HL-60 (cell line): ENCODE measurements at regions not wholly inside any gene's neighbourhood (a gene's known extent, or its start where the extent isn't known, plus 50 kb on each side); places are given as distances from the start of the nearest gene placed in this dataset.

Source experiments
- DNase-seq, 2 experiments: peaks; one replicate each; pipeline ENCODE4 v3.0.0-alpha.2; 2010 to 2020; ENCODE audit warnings: low read depth in 1 of 2, low spot score in 1 of 2
- H3K27ac ChIP-seq: fragments of 250-450 bp; sonication (Bioruptor Pico); replicated peaks from 2 replicates; pipeline ENCODE4 v1.5.1; 2020; ENCODE audit warnings: mild to moderate bottlenecking, moderate library complexity
- H3K27me3 ChIP-seq: fragments of 250-450 bp; sonication (Bioruptor Pico); 2 replicates; pipeline ENCODE4 v1.5.1; 2021; ENCODE audit warnings: mild to moderate bottlenecking, moderate library complexity; ENCODE audit not compliant: insufficient read depth, poor library complexity, severe bottlenecking
- H3K4me3 ChIP-seq: replicated peaks from 2 replicates; pipeline ENCODE4 v1.5.1; 2011; ENCODE audit warnings: mild to moderate bottlenecking, control low read depth, low read length; ENCODE audit not compliant: insufficient read depth
- GABPA ChIP-seq: IDR thresholded peaks from 2 replicates; pipeline ENCODE4 v1.6.1; 2012; ENCODE audit warnings: low read depth
- POLR2AphosphoS5 ChIP-seq: IDR thresholded peaks from 2 replicates; pipeline ENCODE4 v1.6.1; 2012; ENCODE audit warnings: low read depth
- SPI1 ChIP-seq: IDR thresholded peaks from 2 replicates; pipeline ENCODE4 v1.6.1; 2012; ENCODE audit warnings: low read depth, mild to moderate bottlenecking, borderline replicate concordance
- TF ChIP-seq, protein P1 (sequence below): IDR thresholded peaks from one replicate; pipeline ENCODE4 v1.5.1; 2011; ENCODE audit warnings: low read length, control low read depth, inconsistent platforms; ENCODE audit not compliant: insufficient read depth
- TF ChIP-seq, protein P2 (sequence below): IDR thresholded peaks from 2 replicates; pipeline ENCODE4 v1.6.1; 2012; ENCODE audit warnings: low read depth; ENCODE audit not compliant: insufficient replicate concordance

DNA sequence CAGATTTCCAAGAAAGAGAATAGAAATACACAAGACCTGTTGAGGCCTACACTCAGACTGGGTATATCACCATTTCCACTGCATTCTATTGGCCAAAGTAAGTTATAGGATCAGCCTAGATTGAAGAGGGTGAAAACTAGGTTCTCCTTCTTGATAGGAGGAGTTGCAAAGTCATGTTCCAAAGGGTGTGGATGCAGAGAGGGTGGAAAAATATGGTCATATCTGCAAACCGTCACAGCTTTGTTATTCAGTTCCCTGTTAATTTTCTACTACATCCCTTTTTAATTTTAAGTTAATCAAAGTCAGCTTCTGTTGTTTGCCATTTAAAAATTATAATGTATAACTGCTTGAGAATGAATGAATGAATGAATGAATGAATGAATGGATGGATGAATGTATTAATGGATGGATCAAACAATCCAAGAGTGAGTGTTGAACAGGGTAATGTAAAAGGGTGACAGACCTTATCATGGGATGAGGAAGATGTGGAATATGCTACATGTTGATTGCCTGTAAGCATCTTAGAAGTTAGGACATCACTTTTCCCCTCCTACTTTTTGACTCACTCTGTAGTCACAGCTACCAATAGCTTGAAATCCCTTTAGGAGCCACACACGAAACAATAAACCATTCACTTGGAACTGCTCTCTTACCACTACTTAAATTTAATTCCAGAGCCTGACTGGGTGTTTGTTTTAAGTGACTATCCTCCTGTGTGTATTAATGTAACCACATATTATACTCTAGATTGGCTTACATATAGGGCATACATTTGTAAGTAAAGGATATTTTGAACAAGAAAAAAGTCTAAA, 121.5 kb downstream of the CCDC34 start:
- TF ChIP-seq POLR2AphosphoS5: no peak
- TF ChIP-seq GABPA: no peak
- TF ChIP-seq, protein P1, sequence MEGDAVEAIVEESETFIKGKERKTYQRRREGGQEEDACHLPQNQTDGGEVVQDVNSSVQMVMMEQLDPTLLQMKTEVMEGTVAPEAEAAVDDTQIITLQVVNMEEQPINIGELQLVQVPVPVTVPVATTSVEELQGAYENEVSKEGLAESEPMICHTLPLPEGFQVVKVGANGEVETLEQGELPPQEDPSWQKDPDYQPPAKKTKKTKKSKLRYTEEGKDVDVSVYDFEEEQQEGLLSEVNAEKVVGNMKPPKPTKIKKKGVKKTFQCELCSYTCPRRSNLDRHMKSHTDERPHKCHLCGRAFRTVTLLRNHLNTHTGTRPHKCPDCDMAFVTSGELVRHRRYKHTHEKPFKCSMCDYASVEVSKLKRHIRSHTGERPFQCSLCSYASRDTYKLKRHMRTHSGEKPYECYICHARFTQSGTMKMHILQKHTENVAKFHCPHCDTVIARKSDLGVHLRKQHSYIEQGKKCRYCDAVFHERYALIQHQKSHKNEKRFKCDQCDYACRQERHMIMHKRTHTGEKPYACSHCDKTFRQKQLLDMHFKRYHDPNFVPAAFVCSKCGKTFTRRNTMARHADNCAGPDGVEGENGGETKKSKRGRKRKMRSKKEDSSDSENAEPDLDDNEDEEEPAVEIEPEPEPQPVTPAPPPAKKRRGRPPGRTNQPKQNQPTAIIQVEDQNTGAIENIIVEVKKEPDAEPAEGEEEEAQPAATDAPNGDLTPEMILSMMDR: no peak
- TF ChIP-seq, protein P2, sequence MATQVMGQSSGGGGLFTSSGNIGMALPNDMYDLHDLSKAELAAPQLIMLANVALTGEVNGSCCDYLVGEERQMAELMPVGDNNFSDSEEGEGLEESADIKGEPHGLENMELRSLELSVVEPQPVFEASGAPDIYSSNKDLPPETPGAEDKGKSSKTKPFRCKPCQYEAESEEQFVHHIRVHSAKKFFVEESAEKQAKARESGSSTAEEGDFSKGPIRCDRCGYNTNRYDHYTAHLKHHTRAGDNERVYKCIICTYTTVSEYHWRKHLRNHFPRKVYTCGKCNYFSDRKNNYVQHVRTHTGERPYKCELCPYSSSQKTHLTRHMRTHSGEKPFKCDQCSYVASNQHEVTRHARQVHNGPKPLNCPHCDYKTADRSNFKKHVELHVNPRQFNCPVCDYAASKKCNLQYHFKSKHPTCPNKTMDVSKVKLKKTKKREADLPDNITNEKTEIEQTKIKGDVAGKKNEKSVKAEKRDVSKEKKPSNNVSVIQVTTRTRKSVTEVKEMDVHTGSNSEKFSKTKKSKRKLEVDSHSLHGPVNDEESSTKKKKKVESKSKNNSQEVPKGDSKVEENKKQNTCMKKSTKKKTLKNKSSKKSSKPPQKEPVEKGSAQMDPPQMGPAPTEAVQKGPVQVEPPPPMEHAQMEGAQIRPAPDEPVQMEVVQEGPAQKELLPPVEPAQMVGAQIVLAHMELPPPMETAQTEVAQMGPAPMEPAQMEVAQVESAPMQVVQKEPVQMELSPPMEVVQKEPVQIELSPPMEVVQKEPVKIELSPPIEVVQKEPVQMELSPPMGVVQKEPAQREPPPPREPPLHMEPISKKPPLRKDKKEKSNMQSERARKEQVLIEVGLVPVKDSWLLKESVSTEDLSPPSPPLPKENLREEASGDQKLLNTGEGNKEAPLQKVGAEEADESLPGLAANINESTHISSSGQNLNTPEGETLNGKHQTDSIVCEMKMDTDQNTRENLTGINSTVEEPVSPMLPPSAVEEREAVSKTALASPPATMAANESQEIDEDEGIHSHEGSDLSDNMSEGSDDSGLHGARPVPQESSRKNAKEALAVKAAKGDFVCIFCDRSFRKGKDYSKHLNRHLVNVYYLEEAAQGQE: no peak
- TF ChIP-seq SPI1: no peak
- DNase-seq: no peak
- no peak overlapping the region for H3K27ac ChIP-seq

DNA sequence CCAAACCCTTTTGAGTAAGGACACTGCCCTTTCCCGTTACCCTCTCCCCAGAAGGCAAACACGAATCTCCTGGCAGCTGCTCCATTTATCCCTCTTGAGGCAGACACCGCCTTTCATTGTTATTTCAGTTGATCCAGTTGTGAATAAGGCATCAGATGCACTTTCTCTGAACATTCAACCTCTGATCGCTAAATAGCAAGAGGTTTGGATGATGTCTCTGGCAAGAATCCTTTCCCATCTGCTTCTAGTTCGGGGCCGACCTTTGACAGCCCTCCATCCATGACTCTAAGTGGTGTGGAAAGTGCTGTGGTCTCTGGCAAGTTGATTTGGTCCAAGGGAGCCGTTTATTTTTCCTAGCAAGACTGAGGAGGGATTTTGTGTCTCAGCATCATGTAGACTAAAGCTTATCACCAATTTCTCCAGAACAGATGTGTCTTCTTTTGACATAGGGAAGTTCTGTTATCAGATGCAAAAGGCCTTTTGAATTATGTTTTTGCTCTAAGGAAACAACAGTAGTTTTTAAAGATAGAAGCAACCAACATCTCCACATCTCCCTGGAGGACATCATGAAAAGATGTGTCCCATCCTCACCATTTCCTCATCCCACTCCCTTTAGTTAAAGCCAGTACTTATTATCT, 123.6 kb downstream of the CCDC34 start:
- no peak for DNase-seq
- H3K4me3 ChIP-seq: no peak overlapping the region
- no peak overlapping the region for H3K27ac ChIP-seq
- no peaks in the 10 kb centered on the region for H3K27me3 ChIP-seq
- TF ChIP-seq, protein P2: no peak
- TF ChIP-seq GABPA (no peak), POLR2AphosphoS5 (no peak)
- TF ChIP-seq, protein P1: no peak

More for the DNA sequence above, 121.5 kb downstream of the CCDC34 start:
- Histone ChIP-seq H3K4me3 (no peak overlapping the region), H3K27me3 (no peaks in the 10 kb centered on the region)

DNA sequence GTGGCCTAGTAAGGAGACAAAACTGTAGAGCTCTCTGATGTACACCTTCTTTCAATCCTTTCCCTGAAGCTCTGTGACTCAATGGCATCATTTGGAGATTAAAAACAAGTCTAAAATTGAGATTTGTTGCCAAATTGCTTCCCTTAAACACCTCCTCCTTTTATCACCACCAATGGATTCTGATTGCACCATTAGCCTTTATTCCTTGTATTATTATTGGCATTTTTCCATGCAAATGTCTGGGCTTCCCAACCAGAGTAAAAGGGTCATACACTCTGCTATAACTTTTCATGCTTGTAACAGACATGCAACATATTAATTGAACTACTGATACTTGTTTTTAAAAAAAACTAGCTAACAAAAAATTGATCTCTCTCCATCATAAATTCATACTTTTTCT, 124.2 kb downstream of the CCDC34 start:
- H3K4me3 ChIP-seq: no peak overlapping the region
- no peaks in the 10 kb centered on the region for H3K27me3 ChIP-seq
- no peak for DNase-seq
- H3K27ac ChIP-seq: no peak overlapping the region
- TF ChIP-seq, protein P1: no peak
- no peak for TF ChIP-seq POLR2AphosphoS5
